ENCODE measurements at regions not wholly inside any gene's neighbourhood (a gene's known extent, or its start where the extent isn't known, plus 50 kb on each side); places are given as distances from the start of the nearest gene placed in this dataset.

GRCh38 chr20:63061771-63062100 is 55.0 kb upstream of the BHLHE23 start:
- H3K36me3 Mint-ChIP-seq, result no peaks in the 10 kb centered on the region
- DNase-seq (ENCODE audit: extremely low spot score, unreplicated experiment), result no peak
- TF ChIP-seq CTCF (conservative IDR thresholded peaks at IDR 0.05), result no peak
- H3K4me3 Mint-ChIP-seq, result no peak overlapping the region
- no peaks in the 10 kb centered on the region for H3K4me1 Mint-ChIP-seq (ENCODE audit: unreplicated experiment)
- no peak overlapping the region for H3K27ac Mint-ChIP-seq
- H3K9me3 Mint-ChIP-seq, result no peaks in the 10 kb centered on the region
- peaks cover 26% of the 10 kb centered on the region for H3K27me3 Mint-ChIP-seq

GRCh38 chr20:63061051-63061770 is 54.4 kb upstream of the BHLHE23 start:
- no peaks in the 10 kb centered on the region for H3K36me3 Mint-ChIP-seq
- TF ChIP-seq CTCF (conservative IDR thresholded peaks at IDR 0.05), result no peak
- no peak for DNase-seq (ENCODE audit: extremely low spot score, unreplicated experiment)
- H3K9me3 Mint-ChIP-seq, result no peaks in the 10 kb centered on the region
- no peak overlapping the region for H3K27ac Mint-ChIP-seq
- H3K4me3 Mint-ChIP-seq, result no peak overlapping the region
- no peaks in the 10 kb centered on the region for H3K4me1 Mint-ChIP-seq (ENCODE audit: unreplicated experiment)
- H3K27me3 Mint-ChIP-seq, result peaks cover 25% of the 10 kb centered on the region

- Mint-ChIP-seq H3K4me3 (no peak overlapping the region), H3K4me1 (ENCODE audit: unreplicated experiment) (no peaks in the 10 kb centered on the region), H3K27me3 (peaks cover 25% of the 10 kb centered on the region), H3K36me3 (no peaks in the 10 kb centered on the region), H3K27ac (no peak overlapping the region), H3K9me3 (no peaks in the 10 kb centered on the region)
- no peak for DNase-seq (ENCODE audit: extremely low spot score, unreplicated experiment)
- TF ChIP-seq CTCF (conservative IDR thresholded peaks at IDR 0.05), result no peak
Observed at GRCh38 chr20:63060057-63060991, 53.6 kb upstream of the BHLHE23 start.

- Mint-ChIP-seq H3K4me3 (no peak overlapping the region), H3K27ac (no peak overlapping the region), H3K9me3 (no peaks in the 10 kb centered on the region), H3K27me3 (peaks cover 25% of the 10 kb centered on the region), H3K4me1 (ENCODE audit: unreplicated experiment) (no peaks in the 10 kb centered on the region), H3K36me3 (no peaks in the 10 kb centered on the region)
- no peak for TF ChIP-seq CTCF (conservative IDR thresholded peaks at IDR 0.05)
- DNase-seq (ENCODE audit: extremely low spot score, unreplicated experiment), result no peak
Observed at GRCh38 chr20:63059684-63060056, 52.9 kb upstream of the BHLHE23 start.

- no peak for TF ChIP-seq CTCF (conservative IDR thresholded peaks at IDR 0.05)
- Mint-ChIP-seq H3K36me3 (no peaks in the 10 kb centered on the region), H3K27ac (no peak overlapping the region), H3K27me3 (peaks cover 26% of the 10 kb centered on the region), H3K4me3 (no peak overlapping the region), H3K9me3 (no peaks in the 10 kb centered on the region), H3K4me1 (ENCODE audit: unreplicated experiment) (no peaks in the 10 kb centered on the region)
- DNase-seq (ENCODE audit: extremely low spot score, unreplicated experiment), result no peak
Observed at GRCh38 chr20:63058696-63059335, 52.1 kb upstream of the BHLHE23 start.
